ENCODE measurements at regions not wholly inside any gene's neighbourhood (a gene's known extent, or its start where the extent isn't known, plus 50 kb on each side); places are given as distances from the start of the nearest gene placed in this dataset.
A peak's percentile ranks its signal among the peaks of the same experiment; 100 is the strongest.
"Not testable (repeated sequence)": the region's sequence is repeated elsewhere in the genome, so short reads cannot be mapped to it uniquely, and the experiment has no call there.

DNA sequence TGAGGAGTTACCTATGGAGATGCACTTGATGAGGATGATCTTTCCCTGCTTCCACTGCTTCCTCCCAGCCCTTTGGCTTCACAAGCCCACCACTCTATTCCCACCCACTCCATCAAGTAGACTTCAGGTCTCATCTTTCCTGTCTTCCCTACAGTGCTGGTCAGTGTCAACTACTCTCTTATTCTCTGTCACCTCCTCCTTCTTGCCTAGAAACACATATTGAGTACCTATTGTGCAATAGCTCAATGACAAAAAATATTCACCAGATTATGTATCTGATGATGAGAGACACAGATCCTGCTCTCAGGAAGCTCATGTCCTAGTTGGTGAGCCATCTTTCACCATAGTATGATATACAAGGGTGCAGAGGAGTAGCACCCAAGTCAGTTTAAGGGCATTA is 82.2 kb upstream of the NFASC start:
- ATAC-seq (ENCODE audit: low read depth): no peak
- no peak for TF ChIP-seq CTCF (IDR thresholded peaks at IDR 0.05; ENCODE audit: poor library complexity, severe bottlenecking)
- DNase-seq (ENCODE audit: low spot score): no peak

DNA sequence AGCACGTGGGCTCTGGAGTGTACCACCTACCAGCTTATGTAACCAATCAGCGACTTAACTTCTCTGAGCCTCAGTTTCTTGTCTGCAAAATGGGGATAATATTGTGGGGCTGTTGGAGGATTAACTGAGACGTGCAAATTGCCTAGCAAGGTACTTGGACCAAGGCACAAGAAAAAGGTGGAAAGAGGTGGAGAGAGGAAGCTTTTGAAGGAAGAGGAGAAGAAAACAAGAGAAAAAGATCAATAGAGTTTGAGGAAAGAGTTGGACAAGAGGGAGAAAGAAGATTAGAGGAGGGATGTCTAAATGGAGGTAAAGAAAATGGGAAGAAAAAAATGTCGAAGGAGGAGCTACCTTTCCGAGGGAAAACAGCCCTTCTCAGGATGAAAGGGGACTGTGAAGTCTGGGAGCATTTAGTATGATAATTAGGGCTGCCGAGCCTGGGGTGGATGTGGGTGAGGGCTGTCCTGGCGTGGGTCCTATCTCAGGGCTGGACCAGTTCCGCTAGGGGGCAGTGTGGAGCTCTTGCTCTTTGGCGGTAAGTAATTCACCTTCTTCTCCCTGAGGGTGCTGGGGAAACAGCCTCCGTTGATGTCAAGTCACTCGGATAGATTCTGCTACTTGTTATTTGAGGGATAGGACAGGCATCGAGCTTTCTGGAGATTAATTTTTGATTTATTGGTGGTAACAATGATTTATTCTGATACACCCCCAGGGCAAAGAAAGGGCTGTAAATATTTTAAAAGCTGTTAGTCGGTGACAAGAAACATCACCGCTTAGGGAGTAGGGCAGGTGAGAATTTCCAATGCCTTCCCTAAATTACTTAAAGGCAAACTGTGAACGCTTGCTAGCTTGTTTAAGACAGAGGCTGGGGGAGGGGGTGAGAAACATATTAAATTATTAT is 79.0 kb upstream of the NFASC start:
- Histone ChIP-seq H3K27ac (ENCODE audit: poor library complexity, severe bottlenecking) (no peak overlapping the region), H3K9me3 (ENCODE audit: severe bottlenecking) (no peaks in the 10 kb centered on the region), H3K36me3 (ENCODE audit: low read depth) (no peaks in the 10 kb centered on the region), H3K4me3 (ENCODE audit: severe bottlenecking) (no peak overlapping the region), H3K27me3 (ENCODE audit: insufficient read depth, poor library complexity, severe bottlenecking) (no peaks in the 10 kb centered on the region), H3K4me1 (ENCODE audit: insufficient read depth, poor library complexity, severe bottlenecking) (no peaks in the 10 kb centered on the region)
- ATAC-seq (ENCODE audit: low read depth) (peak; percentile 53; the same call in 2 of the 3 replicates), DNase-seq (ENCODE audit: low spot score) (no peak)
- peak; percentile 78 for TF ChIP-seq CTCF (IDR thresholded peaks at IDR 0.05; ENCODE audit: poor library complexity, severe bottlenecking)

More for the DNA sequence above, 82.2 kb upstream of the NFASC start:
- H3K4me1 ChIP-seq (ENCODE audit: insufficient read depth, poor library complexity, severe bottlenecking): no peaks in the 10 kb centered on the region
- H3K9me3 ChIP-seq (ENCODE audit: severe bottlenecking): no peaks in the 10 kb centered on the region
- no peak overlapping the region for H3K27ac ChIP-seq (ENCODE audit: poor library complexity, severe bottlenecking)
- no peaks in the 10 kb centered on the region for H3K27me3 ChIP-seq (ENCODE audit: insufficient read depth, poor library complexity, severe bottlenecking)
- H3K36me3 ChIP-seq (ENCODE audit: low read depth): no peaks in the 10 kb centered on the region
- H3K4me3 ChIP-seq (ENCODE audit: severe bottlenecking): no peak overlapping the region

DNA sequence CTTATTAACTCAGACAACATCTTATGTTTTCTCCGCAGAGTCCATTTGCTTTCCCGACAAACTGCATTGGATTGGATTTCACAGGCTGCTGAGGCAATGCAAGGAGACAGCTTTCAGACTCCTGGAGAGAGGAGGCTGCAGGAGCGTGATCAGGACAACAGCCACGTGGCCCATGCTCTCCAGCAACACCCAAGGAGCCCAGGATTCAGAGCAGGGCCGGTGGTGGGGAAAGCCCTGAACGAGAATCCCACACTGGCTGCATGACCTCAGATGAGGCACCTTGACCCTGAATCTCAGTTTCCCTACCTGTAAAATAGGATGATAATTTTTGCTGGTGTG is 78.3 kb upstream of the NFASC start:
- no peaks in the 10 kb centered on the region for H3K36me3 ChIP-seq (ENCODE audit: low read depth)
- ATAC-seq (ENCODE audit: low read depth): no peak

GRCh38 chr1:204793259-204793914 is 77.3 kb upstream of the NFASC start:
- DNase-seq (ENCODE audit: low spot score) (no peak), ATAC-seq (ENCODE audit: low read depth) (no peak)
- Histone ChIP-seq H3K4me1 (ENCODE audit: insufficient read depth, poor library complexity, severe bottlenecking) (no peaks in the 10 kb centered on the region), H3K36me3 (ENCODE audit: low read depth) (no peaks in the 10 kb centered on the region), H3K9me3 (ENCODE audit: severe bottlenecking) (no peaks in the 10 kb centered on the region), H3K27ac (ENCODE audit: poor library complexity, severe bottlenecking) (no peak overlapping the region), H3K27me3 (ENCODE audit: insufficient read depth, poor library complexity, severe bottlenecking) (no peaks in the 10 kb centered on the region), H3K4me3 (ENCODE audit: severe bottlenecking) (no peak overlapping the region)
- no peak for TF ChIP-seq CTCF (IDR thresholded peaks at IDR 0.05; ENCODE audit: poor library complexity, severe bottlenecking)

More for the DNA sequence above, 78.3 kb upstream of the NFASC start:
- H3K4me1 ChIP-seq (ENCODE audit: insufficient read depth, poor library complexity, severe bottlenecking): no peaks in the 10 kb centered on the region
- H3K27ac ChIP-seq (ENCODE audit: poor library complexity, severe bottlenecking): no peak overlapping the region
- no peaks in the 10 kb centered on the region for H3K27me3 ChIP-seq (ENCODE audit: insufficient read depth, poor library complexity, severe bottlenecking)
- H3K9me3 ChIP-seq (ENCODE audit: severe bottlenecking): no peaks in the 10 kb centered on the region
- no peak overlapping the region for H3K4me3 ChIP-seq (ENCODE audit: severe bottlenecking)
- no peak for TF ChIP-seq CTCF (IDR thresholded peaks at IDR 0.05; ENCODE audit: poor library complexity, severe bottlenecking)
- DNase-seq (ENCODE audit: low spot score): no peak

DNA sequence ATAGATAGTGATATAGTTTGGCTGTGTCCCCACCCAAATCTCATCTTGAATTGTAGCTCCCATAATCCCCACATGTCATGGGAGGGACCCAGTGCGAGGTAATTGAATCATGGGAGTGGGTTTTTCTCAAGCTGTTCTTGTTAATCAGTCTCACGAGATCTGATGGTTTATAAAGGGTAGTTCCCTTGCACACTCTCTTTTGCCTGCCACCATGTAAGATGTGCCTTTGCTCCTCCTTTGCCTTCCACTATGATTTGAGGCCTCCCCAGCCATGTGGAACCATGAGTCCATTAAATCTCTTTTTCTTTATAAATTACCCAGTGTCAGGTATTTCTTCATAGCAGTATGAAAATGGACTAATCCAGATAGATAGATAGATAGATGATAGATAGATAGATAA is 73.8 kb upstream of the NFASC start:
- not testable (repeated sequence) for ATAC-seq (ENCODE audit: low read depth); H3K27ac ChIP-seq (ENCODE audit: poor library complexity, severe bottlenecking); H3K9me3 ChIP-seq (ENCODE audit: severe bottlenecking); DNase-seq (ENCODE audit: low spot score); H3K4me3 ChIP-seq (ENCODE audit: severe bottlenecking); H3K4me1 ChIP-seq (ENCODE audit: insufficient read depth, poor library complexity, severe bottlenecking); H3K27me3 ChIP-seq (ENCODE audit: insufficient read depth, poor library complexity, severe bottlenecking); H3K36me3 ChIP-seq (ENCODE audit: low read depth)

Measured in RWPE2 (cell line).